ENCODE measurements at regions not wholly inside any gene's neighbourhood (a gene's known extent, or its start where the extent isn't known, plus 50 kb on each side); places are given as distances from the start of the nearest gene placed in this dataset.

- no peak for DNase-seq
Observed at GRCh38 chr12:91994208-91994797, 151.3 kb downstream of the BTG1 start.

GRCh38 chr12:91993287-91994017, 152.2 kb downstream of the BTG1 start:
- DNase-seq = peak; percentile 34

DNA sequence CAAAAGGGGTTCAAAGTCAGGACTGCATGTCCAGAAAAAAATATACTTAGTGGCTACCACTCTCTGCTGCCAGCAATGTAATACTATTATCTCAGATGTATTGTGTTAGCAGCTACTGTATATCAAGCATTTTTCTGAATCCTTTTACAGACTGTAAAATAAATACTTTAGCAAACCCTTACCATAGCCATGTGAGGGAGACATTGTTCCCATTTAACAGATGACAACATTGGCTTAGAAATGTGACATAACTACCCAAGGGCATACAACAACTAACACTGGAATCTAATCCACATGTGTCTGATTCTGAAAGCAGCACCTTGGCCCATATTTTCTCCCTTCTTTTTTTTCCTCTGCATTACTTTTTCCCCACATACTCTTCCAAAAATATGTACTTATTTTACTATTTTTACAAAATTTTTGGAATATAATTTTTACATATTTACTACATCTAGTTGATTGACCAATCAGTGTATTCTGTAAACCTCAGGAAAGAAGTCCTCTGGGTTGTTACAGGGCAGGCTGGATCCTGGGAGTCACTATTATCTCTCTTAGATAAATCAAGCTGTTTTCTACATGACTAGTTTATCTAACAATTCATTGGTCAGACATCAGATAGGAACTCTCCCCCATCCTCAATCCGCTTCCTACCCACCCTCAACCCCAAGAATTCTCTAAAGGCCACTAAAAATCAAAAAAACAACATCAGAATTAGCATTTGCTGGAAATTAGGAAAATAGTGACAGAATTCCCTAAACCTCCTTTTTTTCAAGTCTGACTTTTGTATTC, 154.1 kb downstream of the BTG1 start:
- peak; percentile 8 for DNase-seq

DNA sequence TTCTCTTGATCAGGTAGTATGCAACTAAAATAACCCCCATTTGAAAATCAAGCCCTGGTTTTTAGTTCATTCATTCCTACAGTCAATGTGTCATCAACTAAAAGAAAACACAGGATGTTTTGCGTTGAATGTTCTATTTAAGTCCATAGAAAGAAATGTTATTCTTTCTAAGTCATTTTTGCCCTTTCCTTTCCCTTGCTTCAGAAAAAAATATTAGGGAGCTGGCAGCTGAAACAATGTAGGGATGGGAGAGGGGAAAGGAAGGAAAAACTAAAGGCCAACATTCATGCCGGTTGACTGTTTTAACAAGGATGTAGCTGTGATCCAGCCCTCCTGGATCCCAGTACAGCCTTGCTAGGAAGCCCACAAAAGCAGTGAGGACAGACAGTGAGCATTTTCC, 155.1 kb downstream of the BTG1 start:
- DNase-seq = no peak

DNA sequence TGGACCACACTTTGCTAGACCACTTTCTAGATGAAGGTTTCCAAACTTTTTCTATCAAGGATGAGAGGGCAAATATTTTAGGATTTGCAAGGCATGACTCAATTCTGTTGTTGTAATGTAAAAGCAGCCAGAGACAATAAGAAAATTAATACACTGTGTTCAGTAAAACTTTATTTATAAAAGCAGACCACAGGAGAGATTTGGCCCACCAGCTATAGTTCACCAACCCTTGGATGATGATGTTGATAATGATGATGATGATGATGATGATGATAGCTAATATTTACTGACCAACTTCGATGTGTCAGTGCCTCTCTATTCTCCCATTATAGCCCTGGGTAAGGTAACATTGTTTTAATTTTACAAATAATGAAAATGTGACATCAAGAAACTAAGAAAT, 156.5 kb downstream of the BTG1 start:
- no peak for DNase-seq

GRCh38 chr12:91988086-91988923, 157.3 kb downstream of the BTG1 start:
- DNase-seq = no peak

GRCh38 chr12:91986084-91986483, 159.6 kb downstream of the BTG1 start:
- no peak for DNase-seq

DNA sequence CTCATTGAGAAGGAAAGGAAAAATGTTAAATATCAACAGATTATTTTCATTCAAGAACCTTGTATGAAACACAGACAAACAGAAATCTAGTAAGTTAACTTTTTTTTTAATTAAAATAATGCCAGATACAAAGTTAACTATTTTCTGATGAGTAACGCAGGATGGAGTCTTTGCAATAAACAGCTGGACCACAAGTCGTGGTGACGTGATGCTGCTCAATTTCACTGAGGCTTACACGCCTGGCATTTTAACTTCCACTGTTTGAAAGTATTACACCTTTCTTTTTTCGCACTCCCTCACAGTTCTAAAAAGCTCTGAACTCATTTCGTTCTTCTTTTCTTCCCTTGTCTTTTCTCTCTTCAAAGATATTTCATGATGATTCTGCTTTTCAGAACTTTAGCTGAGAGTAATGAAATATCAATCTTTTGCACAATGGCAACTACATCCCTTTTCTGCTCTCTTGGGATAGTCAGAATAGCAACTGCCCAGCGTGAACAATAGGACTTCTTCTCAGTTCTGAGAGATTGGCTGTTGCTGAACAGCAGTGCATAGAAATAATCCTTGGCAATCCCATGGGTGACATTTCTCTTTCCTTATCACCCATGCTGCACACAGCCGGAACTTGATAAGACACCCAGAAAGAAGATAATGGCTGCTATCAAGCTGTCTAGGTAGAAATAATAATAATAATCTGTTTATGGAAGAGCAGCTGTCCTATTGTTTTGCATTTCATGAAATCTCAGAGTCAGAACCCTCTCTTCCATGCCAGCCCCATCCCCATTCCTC, 160.5 kb downstream of the BTG1 start:
- DNase-seq = peak; percentile 4

GRCh38 chr12:91984556-91984955, 161.1 kb downstream of the BTG1 start:
- DNase-seq = no peak

DNA sequence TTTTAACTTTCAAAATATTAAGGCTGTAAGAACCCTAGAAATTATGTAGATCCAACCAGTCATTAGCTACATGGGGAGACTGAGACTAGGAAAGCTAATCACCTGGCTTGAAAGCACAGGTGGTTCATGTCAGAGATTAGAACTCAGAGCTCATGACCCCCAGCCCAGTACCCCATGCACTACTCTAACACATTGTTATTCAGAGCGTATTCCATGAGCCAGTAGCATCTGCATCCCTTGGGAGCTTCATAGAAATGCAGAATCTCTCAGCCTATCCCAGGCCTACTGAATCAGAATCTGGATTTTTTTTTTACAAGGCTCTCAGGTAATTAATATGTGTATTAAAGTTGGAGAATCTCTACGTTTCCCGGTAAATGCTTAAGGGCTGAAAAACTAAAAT, 161.7 kb downstream of the BTG1 start:
- DNase-seq = no peak

GRCh38 chr12:91982946-91983345, 162.7 kb downstream of the BTG1 start:
- DNase-seq = no peak

DNA sequence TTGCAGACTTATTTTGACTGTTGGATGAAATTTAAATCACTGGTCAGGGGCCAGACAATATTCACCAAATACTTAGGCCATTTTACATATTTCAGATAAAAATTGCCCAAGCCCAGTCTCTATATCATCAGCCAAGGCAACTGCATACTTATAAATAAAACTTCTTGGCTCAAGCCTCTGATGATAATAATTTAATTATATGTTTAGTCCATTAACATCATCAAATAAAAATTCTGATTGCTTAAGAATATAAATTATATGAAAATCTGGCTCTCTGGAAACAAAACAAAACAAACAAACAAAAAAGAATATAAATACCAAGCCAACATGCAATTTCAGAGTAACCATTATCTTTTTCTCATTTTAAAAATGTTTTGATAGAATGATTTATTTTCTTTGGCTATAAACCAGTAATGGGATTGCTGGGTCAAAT, 165.2 kb downstream of the BTG1 start:
- DNase-seq = no peak

DNA sequence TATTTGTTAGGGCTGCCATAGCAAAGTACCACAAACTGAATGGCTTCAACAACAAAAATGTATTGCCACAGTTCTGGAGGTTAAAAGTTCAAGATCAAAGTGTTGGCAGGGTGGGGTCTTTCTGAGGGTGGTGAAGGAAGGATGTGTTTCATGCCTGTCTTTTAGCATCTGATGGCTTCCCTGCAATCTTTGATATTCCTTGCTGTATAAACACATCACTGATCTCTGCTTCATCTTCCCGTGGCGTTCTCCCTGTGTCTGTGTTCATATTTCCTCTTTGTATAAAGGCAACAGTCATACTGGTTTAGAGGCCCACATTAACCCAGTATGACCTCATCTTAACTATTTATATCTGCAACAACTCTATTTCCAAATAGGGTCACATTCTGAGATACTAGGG, 167.5 kb downstream of the BTG1 start:
- no peak for DNase-seq

DNA sequence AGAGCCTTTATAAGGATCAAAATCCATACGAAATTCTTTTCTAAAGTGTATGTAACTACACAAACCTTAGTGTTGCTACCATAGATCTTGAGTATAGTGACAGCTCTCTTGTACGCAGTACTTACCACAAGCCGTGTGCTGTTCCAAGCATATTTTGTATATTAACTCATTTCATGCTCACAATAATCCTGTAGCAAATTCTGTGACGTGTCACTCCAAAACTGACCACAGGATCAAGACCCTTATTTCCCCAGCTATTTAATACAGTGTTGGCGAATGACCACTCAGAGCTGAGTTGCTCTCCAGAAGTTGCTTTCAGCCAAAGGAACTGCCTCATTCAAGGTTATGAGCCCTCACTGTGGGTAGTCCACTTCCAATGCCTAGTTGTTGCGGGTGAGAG, 169.8 kb downstream of the BTG1 start:
- DNase-seq = no peak

GRCh38 chr12:91974541-91975085, 171.0 kb downstream of the BTG1 start:
- DNase-seq = no peak

- DNase-seq = no peak
Observed at GRCh38 chr12:91973813-91974212, 171.8 kb downstream of the BTG1 start.

DNA sequence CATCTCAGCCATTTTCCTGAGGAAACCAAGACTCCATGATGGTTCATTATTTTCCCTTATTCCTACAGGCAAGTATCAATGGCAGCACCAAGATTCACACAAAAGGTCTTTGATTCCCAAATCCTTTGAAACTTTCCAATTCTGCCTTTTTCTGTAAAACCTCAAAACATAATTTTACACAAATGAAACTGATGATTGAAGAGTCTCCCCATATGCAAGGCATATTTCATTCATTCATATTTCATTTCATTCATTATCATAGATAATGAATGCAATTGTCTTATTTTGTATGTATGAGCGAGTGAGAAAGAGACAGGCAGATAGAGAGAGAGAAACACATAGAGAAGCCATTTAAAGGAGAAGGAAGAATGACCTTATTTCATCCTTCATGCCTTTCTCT, 172.8 kb downstream of the BTG1 start:
- no peak for DNase-seq

DNA sequence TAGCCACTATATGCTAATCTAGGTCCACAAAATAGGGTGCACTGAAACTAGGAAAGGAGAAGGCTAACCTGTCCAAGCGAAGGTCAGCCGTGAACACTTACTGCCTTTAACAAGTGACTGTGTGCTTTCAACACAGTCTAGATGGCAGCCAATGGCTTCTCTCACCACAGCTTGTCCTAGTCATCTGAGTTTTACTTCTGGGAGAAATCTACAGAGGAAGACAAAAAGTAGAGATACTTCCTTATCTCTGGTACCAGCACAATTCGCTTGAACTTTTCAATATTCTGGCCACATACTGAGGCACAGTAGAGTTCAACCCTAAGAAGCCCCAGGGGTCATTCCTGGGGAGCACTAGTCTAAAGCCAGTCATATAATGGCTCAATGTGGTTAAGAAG, 176.9 kb downstream of the BTG1 start:
- DNase-seq = no peak

DNA sequence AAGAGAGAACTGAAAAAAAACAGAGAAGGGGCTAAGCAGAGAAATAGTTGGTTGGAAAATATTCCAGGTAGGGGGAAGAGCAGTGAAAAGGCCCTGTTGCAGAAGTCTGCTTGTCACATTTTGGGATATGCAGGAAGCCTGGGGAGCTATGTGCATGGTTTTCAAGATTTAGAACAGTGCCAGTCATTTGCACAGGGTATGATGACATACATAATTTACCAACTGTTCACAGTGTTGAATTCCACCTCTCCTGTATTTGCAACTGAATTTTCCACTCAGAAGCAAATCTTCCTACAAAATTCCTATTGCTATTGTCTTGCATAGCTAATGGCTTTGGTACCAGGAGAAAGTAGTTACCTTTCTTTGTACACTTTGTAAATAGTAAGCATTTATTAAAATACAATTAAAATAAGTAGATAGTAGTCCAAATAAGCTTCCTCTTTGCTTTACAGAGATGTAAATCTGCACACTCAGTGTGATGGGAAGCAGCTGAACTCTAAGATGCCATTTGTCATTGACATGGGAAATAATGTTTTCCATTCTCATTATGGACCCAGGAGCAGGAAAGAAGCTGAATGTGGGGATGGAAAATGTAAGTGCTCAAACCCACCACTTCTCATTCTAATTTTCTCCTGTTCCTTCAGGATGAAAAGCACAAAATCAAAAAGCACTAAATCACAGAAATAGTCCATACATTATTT, 177.4 kb downstream of the BTG1 start:
- DNase-seq = no peak

DNA sequence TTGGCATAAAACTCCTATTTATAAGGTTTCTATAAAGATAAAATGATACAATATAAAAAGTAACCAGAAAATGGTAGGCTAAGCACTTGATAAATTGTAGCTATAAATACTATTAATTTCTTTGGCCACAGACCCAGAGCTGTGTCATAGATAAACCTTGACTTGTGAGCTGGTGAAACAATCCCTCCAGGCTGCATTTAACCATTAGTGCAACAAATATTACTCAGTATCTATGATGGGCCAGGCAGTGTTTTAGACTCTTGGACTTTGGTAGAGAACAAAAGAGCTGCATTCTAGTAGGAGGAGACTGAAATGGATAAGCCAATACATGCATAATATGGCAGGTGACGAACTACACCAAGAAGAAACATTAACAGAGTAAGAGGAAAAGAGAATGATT, 178.1 kb downstream of the BTG1 start:
- no peak for DNase-seq

DNA sequence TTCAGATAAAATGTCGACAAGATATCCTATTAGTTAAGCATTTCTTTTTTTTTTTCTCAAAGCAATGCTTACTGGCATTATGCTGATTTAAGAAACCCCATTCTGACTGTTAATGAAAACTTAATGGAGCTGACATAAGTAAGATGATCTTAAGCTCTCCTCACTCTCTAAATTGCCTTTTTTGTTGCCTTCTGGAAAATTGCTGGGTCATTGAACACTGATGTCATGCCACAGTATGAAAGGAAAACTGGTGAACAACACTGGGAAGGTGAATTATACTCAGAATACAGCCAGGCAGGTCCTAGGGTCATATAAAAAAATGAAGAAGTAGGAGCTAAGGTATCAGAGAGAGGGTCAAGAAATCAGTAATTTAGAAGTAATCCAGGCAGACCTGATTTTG, 179.9 kb downstream of the BTG1 start:
- DNase-seq = no peak

Data from hematopoietic multipotent progenitor cell treated with erythropoietin and hydrocortisone succinate and interleukin-3 and kit ligand, for 6 days (in vitro differentiated cells).